IMR-90 (cell line): ENCODE measurements at regions not wholly inside any gene's neighbourhood (a gene's known extent, or its start where the extent isn't known, plus 50 kb on each side); places are given as distances from the start of the nearest gene placed in this dataset.

Experiments used
- ATAC-seq: fragments of 200-7000 bp; cut with Tn5 transposase; 2 replicates; pipeline ENCODE4 v1.9.1; 2020; ENCODE audit warnings: low read depth, mild to moderate bottlenecking, moderate library complexity
- BruUV-seq: library from RNA; stranded (reverse); fragments of 400-500 nt; replicated peaks from 2 replicates; lab custom pipeline; 2021; lab: Mats Ljungman, UMichigan
- CTCF ChIA-PET: fragments of 300-600 bp; formaldehyde crosslinking; extraction: SDS; loops from one replicate; lab custom pipeline; 2021; ENCODE audit warnings: antibody characterized with exemption; lab: Yijun Ruan, JAX
- POLR2A ChIA-PET: fragments of 300-600 bp; sonication (Branson Sonifier 250); formaldehyde crosslinking; loops from one replicate; lab custom pipeline; 2022; ENCODE audit warnings: antibody characterized with exemption; ENCODE audit not compliant: unreplicated experiment; lab: Charles Lee
- DNase-seq: peaks from one replicate; pipeline ENCODE4 v3.0.0; 2013
- H2AFZ ChIP-seq: replicated peaks from 2 replicates; pipeline ENCODE3; 2013; ENCODE audit warnings: low read length, mild to moderate bottlenecking; ENCODE audit not compliant: poor library complexity
- H2AK5ac ChIP-seq: 2 replicates; pipeline ENCODE4 v1.6.1; 2013; ENCODE audit warnings: low read depth, low read length, inconsistent platforms
- H2AK9ac ChIP-seq: replicated peaks from 2 replicates; pipeline ENCODE3; 2013; ENCODE audit warnings: mild to moderate bottlenecking, low read depth, low read length, moderate library complexity; ENCODE audit not compliant: poor library complexity
- H2BK120ac ChIP-seq: 2 replicates; pipeline ENCODE4 v1.6.1; 2013; ENCODE audit warnings: low read depth, low read length, inconsistent platforms
- H2BK15ac ChIP-seq: 3 replicates; pipeline ENCODE4 v1.6.1; 2013; ENCODE audit warnings: low read depth, low read length, inconsistent platforms
- H2BK20ac ChIP-seq: 2 replicates; pipeline ENCODE4 v1.6.1; 2013; ENCODE audit warnings: low read depth, mild to moderate bottlenecking, inconsistent platforms, low read length, moderate library complexity
- H2BK5ac ChIP-seq: 2 replicates; pipeline ENCODE4 v1.6.1; 2013; ENCODE audit warnings: mild to moderate bottlenecking, low read depth, low read length, inconsistent platforms; ENCODE audit not compliant: poor library complexity, severe bottlenecking
- H3K14ac ChIP-seq: replicated peaks from 2 replicates; pipeline ENCODE4 v1.6.1; 2013; ENCODE audit warnings: low read depth, low read length, inconsistent platforms
- H3K18ac ChIP-seq: 2 replicates; pipeline ENCODE4 v1.6.1; 2013; ENCODE audit warnings: low read depth, low read length, control low read depth
- H3K23ac ChIP-seq: 2 replicates; pipeline ENCODE4 v1.6.1; 2013; ENCODE audit warnings: low read depth, low read length, inconsistent platforms
- H3K27ac ChIP-seq: 2 replicates; pipeline ENCODE4 v1.5.1; 2013; ENCODE audit warnings: mild to moderate bottlenecking, control low read depth, low read length; ENCODE audit not compliant: insufficient read depth
- H3K27me3 ChIP-seq: 2 replicates; pipeline ENCODE4 v1.6.1; 2013; ENCODE audit warnings: low read length; ENCODE audit not compliant: control insufficient read depth, insufficient read depth
- H3K36me3 ChIP-seq: 2 replicates; pipeline ENCODE4 v1.6.1; 2013; ENCODE audit warnings: low read length, mixed read lengths; ENCODE audit not compliant: control insufficient read depth, insufficient read depth
- H3K4ac ChIP-seq: 2 replicates; pipeline ENCODE4 v1.6.1; 2013; ENCODE audit warnings: low read depth, low read length, inconsistent platforms
- H3K4me1 ChIP-seq: 2 replicates; pipeline ENCODE4 v1.6.1; 2013; ENCODE audit warnings: low read length, mixed read lengths; ENCODE audit not compliant: control insufficient read depth, insufficient read depth
- H3K4me2 ChIP-seq: 2 replicates; pipeline ENCODE4 v1.6.1; 2013; ENCODE audit warnings: low read depth, mild to moderate bottlenecking, control low read depth, low read length, moderate library complexity
- H3K4me3 ChIP-seq: 2 replicates; pipeline ENCODE4 v1.5.1; 2013; ENCODE audit warnings: low read depth, mild to moderate bottlenecking, control low read depth, low read length, moderate library complexity; ENCODE audit not compliant: insufficient read depth
- H3K56ac ChIP-seq: 2 replicates; pipeline ENCODE4 v1.6.1; 2013; ENCODE audit warnings: low read length, inconsistent platforms; ENCODE audit not compliant: insufficient read depth; ENCODE audit errors: extremely low read depth
- H3K79me1 ChIP-seq, 2 experiments: 2 replicates each; pipeline ENCODE4 v1.6.1; 2013; ENCODE audit warnings: low read length in 2 of 2, inconsistent platforms in 1 of 2, low read depth in 1 of 2
- H3K9ac ChIP-seq: 2 replicates; pipeline ENCODE4 v1.6.1; 2013; ENCODE audit warnings: low read depth, low read length, control low read depth
- H3K9me1 ChIP-seq: 2 replicates; pipeline ENCODE4 v1.6.1; 2013; ENCODE audit warnings: low read length, inconsistent platforms; ENCODE audit not compliant: insufficient read depth
- H3K9me3 ChIP-seq: 2 replicates; pipeline ENCODE4 v1.6.1; 2013; ENCODE audit warnings: low read length; ENCODE audit not compliant: control insufficient read depth, insufficient read depth
- H4K20me1 ChIP-seq: 2 replicates; pipeline ENCODE4 v1.6.1; 2013; ENCODE audit warnings: low read length, inconsistent platforms; ENCODE audit not compliant: insufficient read depth
- H4K5ac ChIP-seq: 2 replicates; pipeline ENCODE4 v1.6.1; 2013; ENCODE audit warnings: mild to moderate bottlenecking, low read depth, low read length, control low read depth
- H4K8ac ChIP-seq, 2 experiments: 2 replicates each; pipeline ENCODE4 v1.6.1; 2013; ENCODE audit warnings: low read depth in 2 of 2, low read length in 2 of 2, control low read depth in 1 of 2, inconsistent platforms in 1 of 2
- H4K91ac ChIP-seq: 2 replicates; pipeline ENCODE4 v1.6.1; 2013; ENCODE audit warnings: low read depth, low read length, inconsistent platforms; ENCODE audit not compliant: insufficient read depth
- CHD1 ChIP-seq: IDR thresholded peaks from 2 replicates; pipeline ENCODE4 v1.6.1; 2012; ENCODE audit warnings: low read depth, low read length, improper control_type of control experiment
- MAZ ChIP-seq: IDR thresholded peaks from 2 replicates; pipeline ENCODE4 v1.6.1; 2012; ENCODE audit warnings: low read depth, mild to moderate bottlenecking, low read length, improper control_type of control experiment, moderate library complexity, borderline replicate concordance
- MXI1 ChIP-seq: IDR thresholded peaks from 2 replicates; pipeline ENCODE4 v1.6.1; 2012; ENCODE audit warnings: low read depth, mild to moderate bottlenecking, low read length, moderate library complexity, borderline replicate concordance
- SMC3 ChIP-seq: fragments of 150-350 bp; IDR thresholded peaks from 2 replicates; pipeline ENCODE4 v1.6.1; 2016; ENCODE audit warnings: low read depth, mild to moderate bottlenecking, antibody characterized with exemption, low read length, moderate library complexity
- WGBS, 2 experiments: methylation state at CpG; one replicate each; pipeline versions ENCODE4 v1.1.5 to v1.1.7; 2013; ENCODE audit warnings: missing lambda C conversion rate in 2 of 2; ENCODE audit not compliant: insufficient read length in 1 of 2; ENCODE audit errors: extremely low coverage in 2 of 2; 5-methylcytosine and 5-hydroxymethylcytosine counted together
- dilution Hi-C: fragments of 300-500 bp; cut with HindIII; formaldehyde crosslinking; loops from one replicate; pipeline ENCODE4 v1.14.3; 2018; ENCODE audit warnings: low sequenced_read_pairs; ENCODE audit not compliant: unreplicated experiment
- in situ Hi-C: fragments of 300-500 bp; cut with MboI; formaldehyde crosslinking; loops from 3 replicates; pipeline ENCODE4 v1.14.3; 2019; ENCODE audit warnings: low sequenced_read_pairs, inconsistent platforms, mixed read lengths
- intact Hi-C: fragments of 100-400 bp; cut with micrococcal nuclease; formaldehyde crosslinking; loops from 2 replicates; pipeline ENCODE4 v1.10.0; 2022

DNA sequence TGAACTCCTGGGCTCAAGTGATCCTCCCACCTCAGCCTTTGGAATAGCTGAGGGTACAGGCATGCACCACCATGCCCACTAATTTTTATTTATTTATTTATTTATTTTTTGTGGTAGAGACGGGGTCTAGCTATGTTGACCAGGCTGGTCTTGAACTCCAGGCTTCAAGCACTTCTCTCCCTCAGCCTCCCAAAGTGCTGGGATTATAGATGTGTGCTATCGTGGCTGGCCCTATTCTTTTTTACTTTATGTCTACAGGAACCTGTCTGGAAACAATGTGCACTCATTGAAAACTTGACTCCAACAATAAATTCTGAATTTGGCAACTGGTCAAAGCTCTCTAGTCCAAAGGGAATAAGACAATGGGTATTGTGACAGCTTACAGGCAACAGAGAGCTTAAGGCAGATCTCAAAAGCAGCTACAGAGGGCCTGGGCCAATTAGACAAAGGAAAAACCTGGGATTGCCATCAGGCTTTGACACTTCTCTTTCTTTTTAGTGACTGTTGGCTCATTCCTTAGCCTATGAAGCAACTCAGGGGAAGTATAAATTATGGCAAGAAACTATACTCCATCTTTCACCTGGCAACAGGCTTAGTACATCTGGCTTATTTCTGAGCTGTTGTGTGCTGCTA is 55.1 kb upstream of the RAPGEF4 start:
- TF ChIP-seq SMC3, result no peak
- no peak for TF ChIP-seq MAZ
- no peak for TF ChIP-seq CHD1
- no peak for TF ChIP-seq MXI1
- H3K4me2 ChIP-seq, result no peak overlapping the region
- no peak overlapping the region for H3K14ac ChIP-seq
- no peaks in the 10 kb centered on the region for H3K79me1 ChIP-seq
- H3K56ac ChIP-seq, result no peak overlapping the region
- no peak overlapping the region for H2BK120ac ChIP-seq
- H3K4me3 ChIP-seq, result no peak overlapping the region
- H3K36me3 ChIP-seq, result no peaks in the 10 kb centered on the region
- no peaks in the 10 kb centered on the region for H4K20me1 ChIP-seq
- no peak overlapping the region for H2BK15ac ChIP-seq
- intact Hi-C loops, result no loop called here
- no peak overlapping the region for H3K9ac ChIP-seq
- no peak overlapping the region for H2AK9ac ChIP-seq
- dilution Hi-C loops, result no loop called here
- no peak overlapping the region for H3K23ac ChIP-seq
- POLR2A ChIA-PET, result no interaction called here
- no peak overlapping the region for H3K27ac ChIP-seq
- ATAC-seq (no peak), DNase-seq (no peak)
- 0 out of 2 replicates have a peak, but pooled peaks cover 3% of the 10 kb centered on the region for H3K9me1 ChIP-seq
- no peak overlapping the region for H2AK5ac ChIP-seq
- H4K8ac ChIP-seq, result no peak overlapping the region
- no peak overlapping the region for H4K91ac ChIP-seq
- no peak overlapping the region for H2AFZ ChIP-seq
- 0 out of 2 replicates have a peak, but pooled peaks cover 2% of the 10 kb centered on the region for H3K4me1 ChIP-seq
- no peaks in the 10 kb centered on the region for H3K27me3 ChIP-seq
- WGBS, 2 experiments, result no CpG with 5 or more reads among the region's 2 CpGs
- CTCF ChIA-PET, result no interaction called here
- BruUV-seq, result no TSS peak
- no peak overlapping the region for H3K18ac ChIP-seq
- H3K4ac ChIP-seq, result no peak overlapping the region
- no peak overlapping the region for H2BK5ac ChIP-seq
- no peak overlapping the region for H4K5ac ChIP-seq
- in situ Hi-C loops, result no loop called here
- H2BK20ac ChIP-seq, result no peak overlapping the region
- H3K9me3 ChIP-seq, result peaks cover 5% of the 10 kb centered on the region; the same call in 1 of the 2 replicates
